ENCODE measurements at regions not wholly inside any gene's neighbourhood (a gene's known extent, or its start where the extent isn't known, plus 50 kb on each side); places are given as distances from the start of the nearest gene placed in this dataset.
"Not testable (repeated sequence)": the region's sequence is repeated elsewhere in the genome, so short reads cannot be mapped to it uniquely, and the experiment has no call there.

DNA sequence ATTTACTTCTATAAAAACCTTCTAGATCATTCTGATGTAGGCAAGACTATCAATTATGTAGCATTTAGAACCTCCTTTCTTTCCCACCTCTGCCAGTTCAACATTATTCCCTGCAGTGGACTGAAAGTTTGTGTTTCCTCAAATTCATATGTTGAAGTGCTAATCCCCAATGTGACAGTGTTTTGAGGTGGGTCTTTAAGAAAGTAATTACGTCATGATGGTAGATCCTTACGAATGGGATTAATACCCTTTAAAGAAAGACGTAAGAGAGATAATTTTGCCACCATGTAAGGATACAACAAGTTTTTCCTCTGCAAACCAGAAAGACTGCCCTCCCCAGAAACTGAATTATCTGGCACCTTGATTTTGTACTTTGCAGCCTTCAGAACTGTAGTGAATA, 1489.7 kb upstream of the SEL1L start:
- no peak for DNase-seq

DNA sequence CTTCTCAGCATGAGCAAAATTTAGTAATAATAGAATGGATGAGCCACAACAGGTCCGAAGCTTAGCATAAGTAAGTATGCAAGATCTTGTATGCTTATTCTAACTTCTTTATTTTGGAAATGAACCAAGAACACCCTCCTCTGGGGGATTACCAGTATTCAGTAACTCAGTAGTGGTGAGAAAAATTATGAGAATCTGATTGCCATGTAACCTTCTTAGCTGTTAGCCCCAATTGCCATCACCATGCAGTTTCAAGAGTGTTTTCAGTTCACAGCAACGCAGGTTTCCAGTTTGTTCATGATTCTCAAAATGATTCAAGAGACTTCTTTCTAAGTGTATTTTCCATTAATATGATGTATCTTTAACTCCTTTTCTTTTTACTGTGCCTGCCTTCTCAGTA, 1507.6 kb upstream of the SEL1L start:
- no peak for DNase-seq

DNA sequence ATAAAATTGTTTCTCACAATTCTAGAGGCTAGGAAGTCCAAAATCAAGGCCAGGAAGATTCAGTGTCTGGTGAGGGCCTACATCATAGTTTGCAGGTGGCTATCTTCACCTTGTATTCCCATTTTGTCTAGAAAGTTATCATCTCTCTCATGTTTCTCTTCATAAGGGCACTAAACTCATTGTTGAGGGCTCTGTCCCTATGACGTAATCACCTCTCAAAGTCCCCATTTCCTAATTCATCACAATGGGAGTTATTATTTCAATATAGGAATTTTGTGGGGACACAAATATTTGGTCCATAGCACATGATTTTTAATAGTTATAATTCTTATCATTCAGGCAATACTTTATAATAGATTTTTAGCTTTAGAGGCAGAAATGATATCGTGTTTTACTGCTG, 1509.2 kb upstream of the SEL1L start:
- no peak for DNase-seq

DNA sequence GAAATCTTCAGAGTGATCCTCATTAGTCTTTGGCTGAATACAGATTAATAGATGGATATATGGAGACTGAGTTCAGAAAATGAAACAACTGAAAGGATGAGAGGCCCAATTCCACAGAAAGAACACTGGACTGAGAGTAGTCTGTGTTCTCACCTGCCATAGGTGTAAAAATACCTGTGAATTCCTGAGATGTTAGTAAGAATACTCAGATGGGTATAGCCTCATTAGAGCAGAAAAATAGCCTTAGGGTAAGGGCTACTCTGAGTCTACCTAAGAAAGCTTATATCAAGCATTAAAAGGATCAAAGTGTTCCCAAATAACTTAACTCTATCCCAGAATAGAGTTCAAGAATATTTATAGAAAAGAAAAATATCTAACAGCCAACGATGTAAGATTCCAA, 1510.3 kb upstream of the SEL1L start:
- no peak for DNase-seq

DNA sequence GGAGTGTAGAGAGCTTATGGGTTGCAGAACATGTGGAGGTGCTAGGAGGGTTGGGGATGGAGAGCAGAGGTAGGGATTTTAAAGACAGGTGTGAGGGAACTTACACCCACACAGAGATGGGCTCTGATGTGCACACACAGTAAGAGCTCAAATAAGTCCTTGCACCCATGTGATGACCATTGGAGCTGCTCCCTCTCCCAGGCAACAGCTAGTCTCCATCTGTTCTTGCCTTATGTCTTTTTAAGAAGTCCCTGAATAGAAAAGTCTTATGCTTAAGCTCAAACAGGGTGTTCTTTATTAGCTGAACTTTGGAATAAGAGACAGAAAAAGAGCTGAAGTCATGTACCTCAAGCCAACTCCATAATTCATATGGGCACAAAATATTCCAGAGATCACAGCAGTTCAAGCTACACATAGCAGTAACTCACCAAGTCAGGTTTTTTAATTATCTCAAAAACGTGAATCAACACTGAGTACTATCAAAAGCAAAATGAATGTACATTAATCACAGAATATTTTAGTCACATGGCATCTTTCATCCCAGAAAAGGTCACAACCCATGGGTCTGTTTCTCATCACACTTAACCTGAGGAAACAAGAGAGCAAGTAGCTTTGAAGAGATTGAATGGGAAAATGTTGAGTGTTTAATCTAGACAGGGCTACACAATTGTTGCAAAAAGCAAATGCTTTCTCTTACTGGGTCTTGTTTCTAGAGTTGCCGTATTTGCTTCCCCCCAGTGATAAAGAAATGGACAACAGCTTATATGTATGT, 1513.6 kb upstream of the SEL1L start:
- DNase-seq = no peak

DNA sequence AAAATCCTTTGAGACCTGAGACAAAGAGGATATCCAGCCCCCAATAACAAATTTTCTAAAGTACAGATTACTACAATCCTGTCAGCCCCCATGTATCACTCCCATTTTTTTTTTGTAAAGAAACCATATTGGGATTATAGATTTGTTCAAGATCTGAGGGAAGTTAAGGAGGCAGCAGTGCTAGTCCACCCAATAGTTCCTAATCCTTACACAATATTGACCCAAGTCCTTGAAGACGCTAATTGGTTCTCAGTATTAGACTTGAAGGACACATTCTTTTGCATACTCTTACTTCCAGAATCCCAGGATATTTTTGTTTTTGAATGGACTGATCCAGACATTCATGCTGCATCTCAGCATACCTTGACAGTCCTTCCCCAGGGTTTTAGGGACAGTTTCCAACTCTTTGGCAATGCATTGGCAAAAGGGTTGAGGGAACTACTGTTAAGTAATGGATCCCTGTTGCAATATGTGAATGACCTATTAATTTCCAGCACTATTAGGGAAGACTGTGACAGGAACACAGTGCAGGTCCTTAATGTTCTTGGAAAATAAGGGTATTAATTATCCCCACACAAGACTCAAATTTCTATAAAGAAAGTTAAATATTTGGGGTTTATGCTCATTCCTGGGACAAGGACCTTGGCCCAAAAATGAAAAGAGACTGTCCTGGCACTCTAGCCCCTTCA, 1519.5 kb upstream of the SEL1L start:
- no peak for DNase-seq

DNA sequence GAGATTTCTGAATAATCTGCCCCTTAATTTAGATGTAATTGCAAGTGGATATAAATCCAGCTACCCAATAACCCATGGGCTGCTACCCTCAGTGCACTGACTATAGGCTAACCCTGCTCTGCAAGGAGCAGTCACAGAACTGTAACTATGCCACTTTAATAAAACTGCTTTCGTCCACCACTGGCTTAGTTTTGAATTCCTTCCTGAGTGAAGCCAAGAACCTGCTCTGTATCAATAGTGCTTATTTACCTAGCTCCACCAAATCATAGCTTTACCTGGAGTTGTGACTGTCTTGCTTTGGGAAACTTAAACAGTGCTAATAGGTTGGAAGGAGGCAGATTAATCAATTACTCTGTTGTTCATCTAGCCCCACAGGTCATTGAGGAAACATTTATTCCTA, 1524.4 kb upstream of the SEL1L start:
- DNase-seq = no peak

DNA sequence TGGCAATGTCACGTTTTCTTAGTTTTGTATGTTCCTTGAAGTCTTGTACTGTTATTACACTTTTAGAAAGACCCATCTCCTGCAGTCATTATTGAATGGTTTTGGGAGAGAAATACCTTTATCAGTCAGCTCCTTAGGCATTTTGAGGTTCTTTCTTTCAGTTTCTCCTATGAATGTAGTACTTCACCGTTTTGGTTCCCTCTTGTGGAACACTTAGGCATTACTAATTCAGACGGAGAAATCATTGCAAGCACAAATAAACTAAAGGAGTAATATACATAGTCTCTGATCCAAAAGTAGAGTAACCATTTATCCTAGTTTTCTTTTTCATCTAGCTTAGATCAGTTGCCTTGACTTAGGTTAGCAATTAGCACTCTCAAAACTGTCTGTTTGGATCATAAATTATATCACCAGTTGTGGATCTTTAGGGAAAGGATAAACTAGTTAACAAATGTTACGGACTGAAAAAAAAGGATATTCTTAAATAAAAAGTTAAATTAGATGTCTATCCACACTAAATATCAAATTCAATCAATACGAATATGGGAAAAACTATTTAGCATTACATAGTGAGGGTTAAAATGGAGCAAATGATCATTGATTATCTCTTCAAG, 1538.3 kb upstream of the SEL1L start:
- peak; percentile 12 for DNase-seq

DNA sequence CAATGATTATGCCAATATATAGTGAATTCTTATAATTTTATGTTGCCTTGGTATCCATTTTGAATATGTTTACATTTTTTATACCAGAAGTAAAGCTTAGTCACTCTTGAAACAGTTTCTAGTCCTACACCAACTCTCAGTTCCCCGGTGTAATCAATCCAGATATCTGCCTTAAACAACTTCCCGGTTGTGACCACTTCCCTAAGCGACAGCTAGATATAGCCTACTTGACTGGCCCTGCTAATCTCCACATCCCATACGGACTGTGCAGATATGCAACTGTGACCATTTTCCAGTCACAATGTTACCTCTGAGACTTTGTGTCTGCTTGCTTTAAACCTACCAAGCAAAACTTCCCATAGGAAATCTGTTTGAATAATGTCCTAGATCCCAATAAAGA, 1551.5 kb upstream of the SEL1L start:
- DNase-seq = peak; percentile 39

DNA sequence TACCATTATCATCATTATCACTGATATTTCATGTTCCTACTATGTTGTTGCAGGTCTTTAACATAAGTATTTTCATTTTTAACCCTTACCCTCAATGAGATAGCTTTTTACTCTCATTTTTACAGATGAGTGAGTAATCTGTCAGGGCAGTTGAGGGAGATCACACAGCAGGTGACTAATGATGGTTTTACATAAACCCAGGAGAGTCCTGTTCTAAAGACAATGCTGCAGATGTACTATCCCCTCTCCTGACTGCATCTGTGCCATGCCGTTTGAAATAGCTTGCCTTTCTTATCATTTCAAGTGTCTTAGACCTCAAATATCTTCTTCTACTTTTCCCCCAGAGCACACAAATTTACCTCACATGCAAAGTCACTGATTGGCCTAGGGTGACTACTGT, 1552.1 kb upstream of the SEL1L start:
- DNase-seq = no peak

DNA sequence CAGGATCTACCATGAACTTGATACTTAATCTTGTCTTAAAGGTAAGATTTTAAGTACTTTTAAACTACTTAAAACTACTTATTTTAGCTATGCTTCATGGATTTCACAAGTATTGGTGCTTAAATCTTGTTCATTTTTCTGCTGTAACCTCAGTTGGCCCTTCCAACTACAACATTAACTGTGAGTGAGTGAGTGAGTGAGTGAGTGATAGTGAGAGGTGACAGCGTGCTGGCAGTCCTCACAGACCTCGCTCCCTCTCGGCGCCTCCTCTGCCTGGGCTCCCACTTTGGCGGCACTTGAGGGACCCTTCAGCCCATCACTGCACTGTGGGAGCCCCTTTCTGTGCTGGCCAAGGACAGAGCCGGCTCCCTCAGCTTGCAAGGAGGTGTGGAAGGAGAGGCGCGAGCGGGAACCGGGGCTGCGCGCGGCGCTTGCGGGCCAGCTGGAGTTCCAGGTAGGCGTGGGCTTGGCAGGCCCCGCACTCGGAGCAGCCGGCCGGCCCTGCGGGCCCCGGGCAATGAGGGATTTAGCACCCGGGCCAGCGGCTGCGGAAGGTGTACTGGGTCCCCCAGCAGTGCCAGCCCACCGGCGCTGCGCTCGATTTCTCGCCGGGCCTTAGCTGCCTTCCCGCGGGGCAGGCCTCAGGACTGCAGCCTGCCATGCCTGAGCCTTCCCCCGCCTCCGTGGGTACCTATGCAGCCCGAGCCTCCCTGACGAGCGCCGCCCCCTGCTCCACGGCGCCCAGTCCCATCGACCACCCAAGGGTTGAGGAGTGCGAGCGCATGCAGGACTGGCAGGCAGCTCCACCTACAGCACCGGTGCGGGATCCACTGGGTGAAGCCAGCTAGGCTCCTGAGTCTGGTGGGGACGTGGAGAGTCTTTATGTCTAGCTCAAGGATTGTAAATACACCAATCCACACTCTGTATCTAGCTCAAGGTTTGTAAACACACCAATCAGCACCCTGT, 1558.6 kb upstream of the SEL1L start:
- DNase-seq = not testable (repeated sequence)

DNA sequence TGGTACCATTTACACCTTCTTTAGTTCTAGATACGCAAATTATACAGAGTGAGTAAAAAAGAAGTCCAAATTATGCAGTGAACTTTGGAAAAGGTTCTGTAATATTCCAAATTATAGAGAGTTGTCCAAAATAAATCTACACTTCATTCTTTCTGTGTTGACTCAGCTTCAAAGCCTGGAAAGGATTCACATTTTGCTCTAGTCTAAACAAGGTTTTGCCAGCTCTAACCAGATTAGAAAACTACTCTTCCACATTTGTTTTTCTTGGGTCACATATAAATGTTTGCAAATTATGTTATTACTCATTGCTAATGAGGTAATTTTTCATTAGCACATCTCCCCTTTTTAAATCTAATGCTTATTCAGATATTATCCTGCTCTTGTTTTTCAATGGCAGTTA, 1562.4 kb upstream of the SEL1L start:
- DNase-seq = no peak

DNA sequence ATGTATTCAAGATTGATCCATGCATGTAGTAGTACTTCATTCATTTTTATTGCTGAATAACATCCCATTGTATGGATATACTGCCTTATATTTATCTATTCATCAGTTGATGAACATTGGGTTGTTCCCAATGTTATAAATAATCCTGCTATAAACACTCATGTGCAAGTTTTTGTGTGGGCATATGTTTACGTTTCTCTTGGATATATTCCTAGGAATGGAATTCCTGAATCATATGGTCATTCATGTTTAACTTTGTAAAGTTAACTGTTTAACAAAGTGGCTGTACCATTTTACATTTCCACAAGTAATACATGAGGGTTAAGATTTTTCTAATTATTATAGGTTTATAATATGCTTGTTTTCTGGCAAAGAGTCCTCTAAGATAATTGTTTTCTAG, 1568.2 kb upstream of the SEL1L start:
- DNase-seq = no peak

DNA sequence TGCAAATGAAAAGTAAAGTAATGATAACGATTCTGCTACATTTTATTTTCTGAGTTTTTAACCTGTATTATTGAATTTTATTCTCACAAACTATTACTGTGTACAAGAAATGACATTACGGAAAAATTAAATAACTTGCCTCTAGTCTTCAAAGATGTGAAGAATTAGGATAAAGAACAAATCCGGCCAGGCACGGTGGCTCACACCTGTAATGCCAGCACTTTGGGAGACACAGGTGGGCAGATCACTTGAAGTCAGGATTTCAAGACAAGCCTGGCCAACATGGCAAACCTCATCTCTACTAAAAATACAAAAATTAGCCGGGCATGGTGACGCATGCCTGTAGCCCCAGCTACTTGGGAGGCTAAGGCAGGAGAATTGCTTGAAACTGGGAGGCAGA, 1584.4 kb upstream of the SEL1L start:
- DNase-seq = no peak

DNA sequence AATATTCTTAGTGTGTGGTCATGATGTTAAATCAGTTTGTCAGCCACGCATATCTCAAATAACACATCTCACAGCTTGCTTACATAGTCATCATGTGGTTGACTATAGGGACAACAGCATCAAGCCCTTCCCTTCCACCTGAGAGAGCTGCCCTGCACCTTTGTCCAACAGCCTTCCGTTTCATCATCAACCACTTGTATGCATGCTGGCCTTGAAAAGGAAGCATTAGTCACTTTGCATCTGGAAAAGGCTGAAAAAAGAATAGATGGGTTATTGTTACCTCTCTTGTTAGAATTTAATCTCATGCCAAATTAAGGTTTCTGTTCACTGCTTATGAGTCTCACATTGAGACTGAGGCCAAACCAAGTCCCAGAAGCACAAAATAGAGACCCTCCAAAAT, 1586.5 kb upstream of the SEL1L start:
- no peak for DNase-seq

DNA sequence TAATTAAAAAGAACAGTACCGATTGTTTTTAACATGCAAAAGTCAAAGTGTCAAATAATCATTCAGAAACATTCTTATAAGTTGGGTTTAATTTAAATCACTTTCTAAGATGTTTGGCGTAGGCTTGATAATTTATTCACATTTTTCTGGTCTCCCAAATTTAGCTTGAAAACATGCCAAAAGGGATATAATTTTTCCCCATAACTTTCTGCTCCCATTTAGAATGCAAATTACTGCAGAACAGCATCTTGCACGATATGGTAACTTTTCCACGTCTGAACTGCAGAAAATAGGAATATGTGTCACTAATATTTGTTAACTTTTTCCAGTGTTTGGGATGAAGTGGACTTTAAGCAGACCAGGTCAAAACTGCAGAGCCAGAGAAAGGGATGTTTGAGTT, 1592.4 kb upstream of the SEL1L start:
- DNase-seq = no peak

DNA sequence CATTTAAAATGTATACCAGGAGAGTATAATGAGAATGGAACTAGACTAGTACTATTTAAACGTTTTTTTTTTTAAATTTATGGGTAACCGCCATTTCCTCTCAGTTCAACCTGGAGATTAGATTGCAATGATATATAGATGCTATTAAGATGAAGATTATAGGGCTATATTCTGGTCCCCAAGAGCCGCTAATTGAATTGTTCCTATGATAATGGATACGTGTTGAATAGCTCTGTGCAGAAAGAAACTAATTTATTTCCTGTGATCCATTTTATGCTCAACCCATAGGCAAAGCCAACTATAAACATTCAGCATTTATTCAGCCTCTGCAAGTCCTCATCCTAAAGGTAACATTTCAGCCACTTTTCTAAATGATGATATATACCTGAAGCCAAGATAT, 1595.1 kb upstream of the SEL1L start:
- DNase-seq = no peak

DNA sequence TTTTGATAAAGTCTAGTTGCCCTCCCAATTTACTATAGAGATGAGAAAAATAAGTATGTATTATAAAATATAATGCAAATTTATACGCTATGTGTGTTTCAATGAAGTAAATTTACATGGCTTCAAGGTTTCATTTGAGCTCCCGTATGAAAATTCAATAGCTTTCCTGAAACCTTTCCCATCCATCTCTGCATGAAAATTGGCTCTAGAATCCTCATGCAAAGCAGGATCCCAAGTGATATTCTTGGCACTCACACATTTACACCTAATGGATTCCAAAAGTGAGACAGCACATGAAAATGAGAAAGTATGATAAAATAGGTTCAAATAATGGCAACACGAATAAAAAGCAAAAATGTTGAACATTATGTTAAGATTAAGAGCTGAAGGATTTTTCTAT, 1595.8 kb upstream of the SEL1L start:
- DNase-seq = no peak

DNA sequence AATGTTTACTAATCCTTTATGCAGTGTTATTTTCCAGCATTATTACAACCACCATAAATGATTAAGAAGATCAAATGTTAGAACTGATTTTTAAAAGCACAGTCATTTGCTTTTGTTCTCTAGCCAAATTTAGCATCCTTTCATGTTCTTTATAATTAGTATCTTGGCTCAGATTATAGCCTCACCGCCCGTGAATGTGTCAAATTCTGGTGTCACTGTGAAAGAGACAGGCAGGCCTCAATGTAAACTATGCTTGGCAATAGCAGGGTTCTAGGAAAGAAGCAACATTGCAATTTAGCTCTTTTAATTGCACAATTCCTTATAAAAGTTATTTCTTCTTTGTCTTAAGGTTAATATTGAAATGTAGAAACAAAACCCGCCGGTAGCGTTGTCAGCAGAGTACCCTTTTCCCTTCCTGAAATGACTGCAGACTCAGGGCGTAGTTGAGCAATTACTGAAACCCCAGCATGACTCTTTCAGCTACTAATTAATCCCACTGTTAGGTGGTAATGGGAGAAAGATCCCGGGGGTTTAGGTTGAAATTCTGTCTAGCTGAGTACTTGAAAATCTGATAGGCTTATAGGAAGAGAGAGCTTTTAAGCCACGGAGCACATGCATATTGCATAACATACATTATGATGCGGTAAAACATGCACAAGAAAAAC, 1600.5 kb upstream of the SEL1L start:
- no peak for DNase-seq

DNA sequence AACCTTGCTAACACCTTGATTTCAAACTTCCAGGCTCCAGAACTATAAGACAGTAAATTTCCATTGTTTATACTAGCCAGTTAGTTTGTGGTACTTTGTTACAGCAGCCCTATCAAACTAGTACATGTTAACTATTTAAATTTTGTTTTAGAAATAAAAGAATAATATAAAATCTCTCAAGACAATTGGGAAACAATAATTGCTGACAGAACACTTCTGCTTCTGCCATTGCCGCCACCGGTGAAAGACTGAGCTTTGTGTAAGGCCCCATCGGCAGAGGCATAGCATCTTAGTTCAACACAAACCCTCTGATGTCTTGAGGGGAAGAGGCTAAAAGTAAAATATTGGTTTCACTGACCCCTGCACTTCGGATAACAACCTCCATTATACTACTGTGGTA, 1607.1 kb upstream of the SEL1L start:
- DNase-seq = no peak

DNA sequence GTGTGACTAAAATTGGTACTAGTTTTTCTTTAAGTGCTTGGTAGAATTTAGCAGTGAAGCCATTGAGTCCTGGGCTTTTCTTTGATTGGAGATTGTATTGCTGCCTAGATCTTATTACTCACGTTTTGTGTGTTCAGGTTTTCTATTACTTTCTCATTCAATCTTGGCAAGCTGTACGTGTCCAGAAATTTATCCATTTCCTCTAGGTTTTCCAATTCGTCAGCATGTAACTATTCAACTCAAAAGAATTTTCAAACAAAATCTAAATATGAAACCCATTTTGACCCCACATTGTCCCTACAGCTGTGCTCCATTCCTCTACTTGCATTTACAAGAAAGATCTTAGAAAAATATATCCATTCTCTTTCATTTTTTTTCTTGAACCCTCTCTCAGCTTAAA, 1613.4 kb upstream of the SEL1L start:
- DNase-seq = no peak

DNA sequence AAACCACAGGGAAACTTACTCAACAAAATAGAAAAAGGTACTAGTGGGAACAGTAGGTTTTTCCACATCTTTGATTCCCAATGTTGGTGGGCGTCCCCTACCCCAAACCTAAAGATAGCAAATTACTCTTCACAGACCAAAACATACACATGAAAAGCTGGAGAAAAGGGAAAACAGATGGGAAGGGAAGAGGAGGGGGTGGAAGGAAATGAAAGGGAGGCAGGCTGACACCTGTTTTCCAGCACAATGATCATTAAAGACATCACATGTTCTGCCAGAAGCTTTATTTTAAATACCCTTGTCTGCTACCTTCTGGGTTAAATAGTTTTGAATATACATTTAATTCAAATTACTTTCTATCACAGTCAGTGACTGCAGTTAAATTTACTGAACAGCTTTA, 1617.9 kb upstream of the SEL1L start:
- no peak for DNase-seq

DNA sequence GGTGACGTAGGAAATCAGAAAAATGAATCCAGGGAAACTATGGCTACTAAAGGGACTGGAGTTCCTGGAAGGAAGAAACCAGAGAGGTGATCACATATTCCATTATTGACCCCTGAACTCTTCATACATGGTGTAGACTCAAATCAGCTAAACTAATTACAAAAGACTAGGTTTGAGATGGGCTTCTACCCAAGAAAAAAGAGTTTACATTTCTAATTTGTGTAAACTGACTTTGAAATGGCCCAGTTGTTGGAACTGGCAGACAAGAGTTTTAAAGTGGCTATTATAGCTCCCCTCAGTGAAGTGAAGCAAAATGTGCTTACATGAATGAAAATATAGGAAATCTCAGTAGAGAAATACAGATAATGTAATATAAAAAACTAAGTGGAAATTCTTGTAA, 1619.4 kb upstream of the SEL1L start:
- DNase-seq = no peak

Measured in GDM1 (cell line).